Upper lobe of left lung (tissue), 6 donors: ENCODE measurements at regions not wholly inside any gene's neighbourhood (a gene's known extent, or its start where the extent isn't known, plus 50 kb on each side); places are given as distances from the start of the nearest gene placed in this dataset.
"Not testable (repeated sequence)": the region's sequence is repeated elsewhere in the genome, so short reads cannot be mapped to it uniquely, and the experiment has no call there.

Experiments
- ATAC-seq, 2 donors: fragments of 200-7000 bp; cut with Tn5 transposase; one replicate each; pipeline ENCODE4 v1.9.1; 2022; ENCODE audit warnings: mild to moderate bottlenecking in 2 of 2, moderate library complexity in 2 of 2; ENCODE audit not compliant: low FRiP score in 2 of 2
- DNase-seq, 2 donors: peaks; one replicate each; pipeline ENCODE4 v3.0.0-alpha.2; 2019 to 2020
- H3K27ac ChIP-seq, 4 donors: fragments of 200-600 bp; sonication (generic); one replicate each; pipeline ENCODE4 v1.5.1; 2016 to 2019
- H3K27me3 ChIP-seq, 4 donors: fragments of 200-600 bp; sonication (generic); one replicate each; pipeline ENCODE4 v1.5.1; 2017 to 2019
- H3K36me3 ChIP-seq, 4 donors: fragments of 200-600 bp; sonication (generic); one replicate each; pipeline ENCODE4 v1.5.1; 2016 to 2019
- H3K4me1 ChIP-seq, 4 donors: fragments of 200-600 bp; sonication (generic); one replicate each; pipeline ENCODE4 v1.5.1; 2018 to 2019
- H3K4me3 ChIP-seq, 4 donors: fragments of 200-600 bp; sonication (generic); one replicate each; pipeline ENCODE4 v1.5.1; 2017 to 2019; ENCODE audit warnings: mild to moderate bottlenecking in 2 of 4, moderate library complexity in 1 of 4
- H3K9me3 ChIP-seq, 4 donors: fragments of 200-600 bp; sonication (generic); one replicate each; pipeline ENCODE4 v1.5.1; 2018 to 2019
- CTCF ChIP-seq, 6 experiments: fragments of 450-650 bp in 4 of 6; fragments of 200-600 bp in 2 of 6; sonication (generic) in 2 of 6; IDR thresholded peaks; one replicate each; pipeline ENCODE4 v1.5.1; 2016 to 2019; ENCODE audit warnings: antibody characterized with exemption in 6 of 6
- EP300 ChIP-seq, 4 donors: sonication (generic); formaldehyde crosslinking; IDR thresholded peaks; one replicate each; pipeline ENCODE4 v1.5.1; 2017; ENCODE audit warnings: antibody characterized with exemption in 4 of 4, control low read depth in 2 of 4
- POLR2A ChIP-seq, 4 donors: fragments of 450-650 bp; IDR thresholded peaks; one replicate each; pipeline ENCODE4 v1.5.1; 2016 to 2017; ENCODE audit warnings: antibody characterized with exemption in 4 of 4, mild to moderate bottlenecking in 2 of 4
- POLR2AphosphoS5 ChIP-seq, 2 donors: sonication (generic); formaldehyde crosslinking; IDR thresholded peaks; one replicate each; pipeline ENCODE4 v1.5.1; 2017; ENCODE audit warnings: antibody characterized with exemption in 2 of 2
- WGBS, 2 donors: methylation state at CpG; one replicate each; pipeline ENCODE4 v1.1.5; 2017 to 2018; 5-methylcytosine and 5-hydroxymethylcytosine counted together
- donor health status: DM: no; HTN: no; CAD: no; lungs with moderate emphysema.
- donor health status: DM: no; HTN: yes; CAD: no; lungs with severe emphysema.

DNA sequence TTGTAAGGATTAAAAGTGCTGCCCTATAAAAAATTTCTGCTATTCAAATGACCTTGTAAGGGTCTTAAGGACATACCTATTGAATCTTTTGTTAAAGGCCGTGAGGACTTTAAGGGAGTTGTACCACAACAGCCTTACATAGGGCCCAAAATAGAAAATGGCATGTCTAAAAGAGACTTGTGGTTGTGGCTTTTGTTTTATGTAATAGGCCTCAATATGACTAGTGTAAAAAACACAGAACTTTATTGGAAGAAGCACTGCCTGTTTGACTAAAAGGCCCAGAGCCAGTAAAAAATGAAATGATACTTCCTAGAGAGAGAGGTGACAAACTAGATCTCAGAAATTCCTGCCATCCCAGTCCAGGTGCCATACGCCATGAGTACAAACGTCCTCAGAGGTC is 286.6 kb downstream of the SEMA3D start:
- Histone ChIP-seq H3K9me3 (no peaks in the 10 kb centered on the region), H3K36me3 (no peaks in the 10 kb centered on the region), H3K4me1 (no peaks in the 10 kb centered on the region), H3K27me3 (no peaks in the 10 kb centered on the region), H3K4me3 (no peak overlapping the region), H3K27ac (no peak overlapping the region)
- TF ChIP-seq CTCF (IDR thresholded peaks at IDR 0.05) = no peak
- TF ChIP-seq EP300 (IDR thresholded peaks at IDR 0.05) = no peak
- TF ChIP-seq POLR2AphosphoS5 (IDR thresholded peaks at IDR 0.05) = no peak
- no peak for TF ChIP-seq POLR2A (IDR thresholded peaks at IDR 0.05)
- no peak for DNase-seq
- 62 to 69% methylated on average over 3 of the region's 3 CpGs for WGBS, 2 donors
- ATAC-seq = no peak

DNA sequence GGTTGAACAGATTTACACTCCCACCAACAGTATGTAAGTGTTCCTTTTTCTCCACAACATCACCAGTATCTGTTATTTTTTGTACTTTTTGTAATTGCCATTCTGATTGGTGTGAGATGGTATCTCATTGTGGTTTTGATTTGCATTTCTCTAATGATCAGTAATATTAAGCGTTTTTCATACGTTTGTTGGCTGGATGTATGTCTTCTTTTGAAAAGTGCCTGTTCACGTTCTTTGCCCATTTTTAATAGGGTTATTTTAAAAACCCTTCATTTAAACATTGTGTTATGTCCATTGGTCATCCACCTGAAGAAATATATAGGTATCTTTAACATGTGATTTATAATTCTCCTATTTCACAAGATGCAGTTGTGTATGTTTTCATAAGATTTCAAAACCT is 291.3 kb downstream of the SEMA3D start:
- Histone ChIP-seq H3K9me3 (no peaks in the 10 kb centered on the region), H3K4me1 (no peaks in the 10 kb centered on the region), H3K27ac (no peak overlapping the region), H3K27me3 (no peaks in the 10 kb centered on the region), H3K36me3 (no peaks in the 10 kb centered on the region), H3K4me3 (no peak overlapping the region)
- 91 to 95% methylated on average over 3 of the region's 3 CpGs for WGBS, 2 donors
- TF ChIP-seq POLR2A (IDR thresholded peaks at IDR 0.05) (no peak), EP300 (IDR thresholded peaks at IDR 0.05) (no peak), POLR2AphosphoS5 (IDR thresholded peaks at IDR 0.05) (no peak), CTCF (IDR thresholded peaks at IDR 0.05) (no peak)
- no peak for ATAC-seq
- no peak for DNase-seq

GRCh38 chr7:84883570-84883969 is 303.3 kb downstream of the SEMA3D start:
- not testable (repeated sequence) for ATAC-seq, H3K36me3 ChIP-seq, DNase-seq, H3K4me3 ChIP-seq, H3K27ac ChIP-seq, H3K27me3 ChIP-seq, H3K4me1 ChIP-seq, H3K9me3 ChIP-seq
- WGBS, 2 donors = 90 to 95% methylated on average over 1 of the region's 1 CpG

DNA sequence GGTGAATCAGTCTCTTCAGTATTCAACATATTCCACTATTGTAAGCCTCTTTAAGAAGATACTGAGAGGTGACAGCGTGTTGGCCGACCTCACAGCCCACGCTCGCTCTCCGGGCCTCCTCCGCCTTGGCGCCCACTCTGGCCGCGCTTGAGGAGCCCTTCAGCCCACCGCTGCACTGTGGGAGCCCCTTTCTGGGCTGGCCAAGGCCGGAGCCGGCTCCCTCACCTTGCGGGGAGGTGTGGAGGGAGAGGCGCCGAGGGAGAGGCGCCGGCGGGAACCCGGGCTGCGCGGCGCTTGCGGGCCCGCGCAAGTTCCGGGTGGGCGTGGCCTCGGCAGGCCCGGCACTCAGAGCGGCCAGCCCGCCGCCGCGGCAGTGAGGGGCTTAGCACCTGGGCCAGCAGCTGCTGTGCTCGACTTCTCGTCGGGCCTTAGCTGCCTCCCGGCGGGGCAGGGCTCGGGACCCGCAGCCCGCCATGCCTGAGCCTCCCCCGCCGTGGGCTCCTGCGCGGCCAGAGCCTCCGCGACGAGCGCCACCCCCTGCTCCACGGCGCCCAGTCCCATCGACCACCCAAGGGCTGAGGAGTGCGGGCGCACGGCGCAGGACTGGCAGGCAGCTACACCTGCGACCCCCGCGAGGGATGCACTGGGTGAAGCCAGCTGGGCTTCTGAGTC is 306.4 kb downstream of the SEMA3D start:
- H3K9me3 ChIP-seq, H3K27ac ChIP-seq, H3K4me1 ChIP-seq, H3K4me3 ChIP-seq, ATAC-seq, H3K36me3 ChIP-seq, H3K27me3 ChIP-seq: not testable (repeated sequence)
- WGBS, 2 donors = 97 to 98% methylated on average over 18 to 57 of the region's 60 CpGs
- DNase-seq = peak in 1 of 2 donors; percentile 74

DNA sequence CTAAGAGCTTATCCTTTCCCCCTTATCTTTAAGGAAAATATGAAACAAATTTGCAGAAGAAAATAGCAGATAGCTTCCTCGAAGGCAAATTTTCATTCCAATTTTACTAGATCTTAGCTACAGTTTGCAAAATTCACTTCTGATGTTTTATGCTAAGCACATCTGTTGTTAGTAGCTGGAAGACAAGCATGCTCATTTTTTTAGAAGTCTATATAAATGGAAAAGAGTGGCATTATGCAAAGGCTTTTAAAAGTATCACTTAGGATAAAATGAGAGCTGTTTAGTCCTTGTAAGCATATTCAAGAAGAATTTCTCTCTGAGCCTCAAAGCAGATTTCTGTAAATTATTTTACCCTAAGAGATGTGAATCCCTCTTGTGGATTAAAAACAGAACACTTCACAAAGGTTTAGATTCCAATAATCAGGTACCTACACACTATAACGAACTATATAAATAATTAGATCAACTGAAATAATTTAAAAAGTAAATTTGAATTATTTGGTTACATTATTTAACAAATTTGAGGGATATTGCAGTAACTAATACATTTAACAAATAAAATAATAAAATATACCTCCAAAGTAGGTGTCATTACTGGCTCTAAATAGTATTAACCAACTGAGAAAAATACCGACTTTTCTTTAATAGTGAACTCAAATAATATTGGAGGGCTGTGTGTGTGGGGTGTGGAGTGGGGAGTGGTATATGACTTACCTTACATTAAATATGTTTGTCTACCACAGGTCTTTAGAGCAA is 307.1 kb downstream of the SEMA3D start:
- DNase-seq = no peak
- H3K36me3 ChIP-seq = no peaks in the 10 kb centered on the region
- H3K27ac ChIP-seq = no peak overlapping the region
- peaks cover 0 to 6% (median 0%) of the 10 kb centered on the region in 4 donors for H3K9me3 ChIP-seq
- 73 to 75% methylated on average over 3 of the region's 3 CpGs for WGBS, 2 donors
- TF ChIP-seq CTCF (IDR thresholded peaks at IDR 0.05) (no peak), POLR2AphosphoS5 (IDR thresholded peaks at IDR 0.05) (no peak), POLR2A (IDR thresholded peaks at IDR 0.05) (no peak), EP300 (IDR thresholded peaks at IDR 0.05) (no peak)
- no peaks in the 10 kb centered on the region for H3K27me3 ChIP-seq
- H3K4me3 ChIP-seq = no peak overlapping the region
- H3K4me1 ChIP-seq = no peaks in the 10 kb centered on the region
- ATAC-seq = no peak
